Neutrophil (primary cell): ENCODE measurements at regions not wholly inside any gene's neighbourhood (a gene's known extent, or its start where the extent isn't known, plus 50 kb on each side); places are given as distances from the start of the nearest gene placed in this dataset.
A peak's percentile ranks its signal among the peaks of the same experiment; 100 is the strongest.

Experiments used
- H3K27ac ChIP-seq: fragments of 200-600 bp; sonication (generic); 2 replicates; pipeline ENCODE4 v1.5.1; 2016; ENCODE audit warnings: mild to moderate bottlenecking, moderate library complexity
- H3K27me3 ChIP-seq: fragments of 200-600 bp; sonication (generic); 2 replicates; pipeline ENCODE4 v1.6.0; 2016; ENCODE audit warnings: mild to moderate bottlenecking
- H3K36me3 ChIP-seq: fragments of 200-600 bp; sonication (generic); 2 replicates; pipeline ENCODE4 v1.5.1; 2017
- H3K4me1 ChIP-seq, 2 experiments: fragments of 200-600 bp in 1 of 2; sonication (generic) in 1 of 2; 1 replicate in 1 of 2; 2 replicates in 1 of 2; pipeline versions ENCODE4 v1.5.1 to v1.6.1; 2013 to 2016; ENCODE audit warnings: low read depth in 1 of 2, low read length in 1 of 2, mild to moderate bottlenecking in 1 of 2, moderate library complexity in 1 of 2; ENCODE audit not compliant: control insufficient read depth in 1 of 2, insufficient read depth in 1 of 2
- H3K4me3 ChIP-seq, 2 experiments: fragments of 200-600 bp in 1 of 2; sonication (generic) in 1 of 2; 1 replicate in 1 of 2; 2 replicates in 1 of 2; pipeline ENCODE4 v1.5.1; 2013 to 2016; ENCODE audit warnings: low read depth in 1 of 2, low read length in 1 of 2, mild to moderate bottlenecking in 1 of 2, moderate library complexity in 1 of 2
- H3K9me3 ChIP-seq: fragments of 200-600 bp; sonication (generic); 2 replicates; pipeline ENCODE4 v1.5.1; 2016
- CTCF ChIP-seq: fragments of 200-600 bp; sonication (generic); IDR thresholded peaks from 2 replicates; pipeline ENCODE4 v1.5.1; 2016; ENCODE audit warnings: antibody characterized with exemption

DNA sequence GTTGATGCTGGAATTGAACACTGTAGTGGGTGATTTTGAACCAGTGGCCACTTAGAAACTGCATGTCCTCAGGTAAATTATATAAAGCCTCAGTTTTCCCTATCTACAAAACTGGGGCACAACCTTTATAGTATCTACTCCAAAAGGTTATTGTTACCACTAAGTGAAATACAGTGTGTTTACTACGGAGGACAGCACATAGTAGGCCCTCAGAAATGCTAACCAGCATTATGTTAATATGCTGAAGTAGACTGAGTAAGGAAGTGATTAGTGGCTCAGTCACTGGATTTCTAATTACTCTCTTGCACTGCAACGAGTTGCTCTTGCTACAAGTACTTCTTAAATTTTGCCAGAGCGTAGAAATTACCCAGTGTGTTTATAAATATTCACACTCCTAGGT is 139.5 kb downstream of the HAUS1 start:
- H3K9me3 ChIP-seq, result no peaks in the 10 kb centered on the region
- H3K4me1 ChIP-seq, result no peaks in the 10 kb centered on the region
- peaks cover 5% of the 10 kb centered on the region for H3K36me3 ChIP-seq
- peak overlapping the region; percentile 51 for H3K27ac ChIP-seq
- no peak for TF ChIP-seq CTCF
- no peak overlapping the region for H3K4me3 ChIP-seq
- H3K27me3 ChIP-seq, result no peaks in the 10 kb centered on the region

DNA sequence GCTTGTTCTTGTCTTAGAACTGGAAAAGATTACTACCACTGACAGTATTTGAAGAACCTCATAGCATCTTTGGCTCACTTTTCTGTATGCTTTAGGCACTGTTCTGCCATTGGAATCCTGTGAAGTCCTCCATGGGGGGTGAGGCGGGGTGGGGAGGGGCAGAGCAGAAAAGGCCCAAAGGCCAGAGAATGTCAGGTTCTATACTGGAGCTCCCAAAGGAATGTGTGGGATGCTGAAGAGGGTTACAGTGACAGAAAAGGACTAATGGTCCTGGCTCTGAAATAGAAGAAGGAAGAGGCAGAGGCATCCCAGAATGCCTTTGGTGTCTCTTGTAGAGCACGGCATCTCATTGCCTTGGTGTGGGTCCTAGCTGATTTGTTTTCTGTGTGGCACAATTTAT is 141.9 kb downstream of the HAUS1 start:
- no peak for TF ChIP-seq CTCF
- peaks cover 18 to 19% of the 10 kb centered on the region in 2 experiments for H3K4me1 ChIP-seq
- H3K27me3 ChIP-seq, result no peaks in the 10 kb centered on the region
- H3K9me3 ChIP-seq, result no peaks in the 10 kb centered on the region
- no peak overlapping the region for H3K4me3 ChIP-seq
- no peak overlapping the region for H3K27ac ChIP-seq
- H3K36me3 ChIP-seq, result peaks cover 5% of the 10 kb centered on the region

DNA sequence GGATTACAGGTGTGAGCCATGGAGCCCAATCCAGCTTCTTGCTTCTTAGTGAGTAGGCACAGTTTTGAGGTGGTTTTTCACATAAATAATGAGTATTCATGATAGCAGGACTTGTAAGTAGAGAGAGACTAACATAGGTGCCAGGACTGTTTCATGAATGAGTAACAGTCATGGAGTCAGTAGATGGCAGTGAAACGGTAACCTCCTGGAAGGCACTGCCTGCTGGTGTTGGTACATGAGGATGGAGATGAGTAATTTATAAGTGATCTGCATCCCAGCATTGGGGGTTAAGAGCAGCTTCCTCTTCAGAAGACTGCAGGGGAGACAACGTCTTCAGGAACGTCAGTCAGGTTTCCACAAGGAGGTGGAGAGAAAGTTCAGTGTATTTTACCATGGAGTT is 143.8 kb downstream of the HAUS1 start:
- peaks cover 35 to 37% of the 10 kb centered on the region in 2 experiments for H3K4me1 ChIP-seq
- H3K27me3 ChIP-seq, result no peaks in the 10 kb centered on the region
- H3K36me3 ChIP-seq, result peaks cover 5% of the 10 kb centered on the region
- no peaks in the 10 kb centered on the region for H3K9me3 ChIP-seq
- H3K27ac ChIP-seq, result peak overlapping the region; percentile 3
- H3K4me3 ChIP-seq, result no peak overlapping the region
- no peak for TF ChIP-seq CTCF

DNA sequence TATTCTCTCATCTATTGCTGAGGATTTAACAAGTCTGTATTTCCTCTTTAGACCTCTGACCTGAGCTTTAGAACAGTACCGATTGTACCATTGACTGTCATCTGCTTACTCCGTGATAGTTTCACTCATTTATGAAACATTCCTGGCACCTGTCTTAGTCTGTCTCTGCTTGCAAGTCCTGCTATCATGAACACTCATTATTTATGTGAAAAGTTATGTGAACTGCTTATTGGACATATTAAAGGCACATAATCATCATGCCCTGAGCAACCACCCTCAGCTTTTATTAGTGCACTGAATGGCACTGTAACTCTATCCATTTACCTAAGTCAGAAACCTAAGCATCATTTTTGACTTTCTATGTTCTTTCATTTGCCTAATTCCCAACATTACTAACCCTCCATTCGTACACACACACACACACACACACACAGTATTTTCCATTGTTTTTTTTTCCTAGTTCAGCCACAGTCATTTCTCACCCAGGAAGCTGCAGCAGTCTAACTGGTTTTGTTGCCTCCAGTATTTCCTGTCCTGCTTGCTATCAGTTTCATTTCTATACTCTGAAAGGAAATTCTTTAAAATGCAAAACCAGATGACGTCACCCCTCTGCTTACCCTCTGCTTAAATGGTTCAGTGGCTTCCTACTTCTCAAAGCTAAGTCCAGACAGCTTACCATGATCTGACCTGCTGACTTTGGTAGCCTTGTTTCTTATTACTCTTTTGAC is 146.1 kb downstream of the HAUS1 start:
- Histone ChIP-seq H3K27ac (peak overlapping the region; percentile 89), H3K4me3 (peak overlapping the region; percentile 28 to 41), H3K4me1 (peaks cover 35 to 39% of the 10 kb centered on the region in 2 experiments), H3K27me3 (no peaks in the 10 kb centered on the region), H3K9me3 (no peaks in the 10 kb centered on the region), H3K36me3 (peaks cover 15% of the 10 kb centered on the region)
- TF ChIP-seq CTCF, result no peak

DNA sequence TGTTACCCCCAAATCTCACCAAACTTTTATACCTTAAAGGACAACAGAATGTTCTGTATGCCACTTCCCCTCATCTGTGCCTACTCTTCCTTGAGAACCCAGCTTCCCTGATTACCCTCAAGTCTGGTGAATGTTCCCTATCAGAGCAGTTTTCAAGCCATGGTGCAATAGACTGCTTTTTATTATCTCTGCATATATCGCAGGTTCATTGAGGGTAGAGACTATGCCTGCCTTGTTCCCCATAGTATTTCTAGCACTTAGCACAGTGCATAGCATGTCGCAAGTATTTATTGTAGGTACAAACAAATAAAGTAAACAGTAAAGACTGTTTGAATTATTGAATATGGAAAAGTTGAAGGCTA is 146.6 kb downstream of the HAUS1 start:
- Histone ChIP-seq H3K27me3 (no peaks in the 10 kb centered on the region), H3K36me3 (peaks cover 15% of the 10 kb centered on the region), H3K27ac (peak overlapping the region; percentile 89), H3K4me1 (peaks cover 35 to 39% of the 10 kb centered on the region in 2 experiments), H3K9me3 (no peaks in the 10 kb centered on the region), H3K4me3 (peak overlapping the region; percentile 28 to 41)
- no peak for TF ChIP-seq CTCF
